ENCODE measurements at regions not wholly inside any gene's neighbourhood (a gene's known extent, or its start where the extent isn't known, plus 50 kb on each side); places are given as distances from the start of the nearest gene placed in this dataset.

DNA sequence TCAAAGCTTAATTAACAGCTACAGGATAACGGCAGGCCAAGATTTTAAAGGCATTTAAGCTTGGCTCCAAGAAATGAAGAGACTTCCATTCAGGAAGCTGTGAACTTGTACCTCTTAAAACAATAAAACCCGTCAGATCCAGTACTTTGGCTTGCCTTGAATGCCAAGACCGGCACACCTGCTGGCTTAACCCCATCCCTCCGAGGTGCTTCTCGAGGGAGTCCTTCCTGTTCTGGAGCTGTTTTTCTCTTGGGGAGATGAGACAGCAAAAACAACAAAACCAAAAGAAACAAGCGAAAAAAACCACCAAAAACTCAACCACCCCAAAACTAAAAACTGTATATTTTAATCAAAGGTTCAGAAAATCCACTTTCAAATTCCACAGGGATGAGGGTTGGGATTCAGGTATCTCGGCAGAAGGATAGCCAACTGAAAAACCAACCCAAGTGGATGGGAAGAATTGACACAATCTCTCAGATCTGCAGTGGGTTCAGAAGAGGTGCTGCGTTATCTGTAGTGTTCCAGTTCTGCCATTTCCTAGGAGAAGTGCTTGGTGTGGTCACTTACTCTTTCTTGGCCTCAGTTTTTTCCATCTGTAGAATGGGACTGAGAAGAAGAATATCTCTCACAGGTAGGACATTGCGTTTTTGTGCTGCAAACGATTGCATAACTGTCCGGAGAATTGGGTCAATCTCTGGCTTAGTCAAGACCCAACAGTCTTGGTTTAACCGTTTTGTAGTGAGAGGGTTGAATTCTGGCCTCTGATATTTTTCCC is 420.1 kb downstream of the VRK1 start:
- no peak for DNase-seq

DNA sequence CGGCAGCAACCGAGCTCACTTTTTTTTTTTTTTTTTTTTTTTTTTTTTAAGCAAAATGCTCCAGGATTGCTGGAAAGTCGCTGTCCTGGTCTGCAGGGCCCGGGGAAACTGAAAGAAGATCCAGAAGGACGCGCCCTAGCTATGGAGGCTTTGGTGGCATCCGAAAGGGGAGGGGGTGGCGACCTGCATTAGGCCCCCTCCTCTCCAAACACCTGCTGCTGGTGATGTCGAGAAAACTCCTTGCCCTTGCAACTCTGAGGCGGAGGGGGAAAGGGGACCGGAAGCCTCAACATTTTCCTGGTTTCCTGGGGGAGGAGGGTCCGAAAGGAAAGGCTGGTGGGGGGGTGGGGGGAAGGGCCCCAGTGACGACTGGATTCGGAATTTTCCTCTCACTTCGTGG is 421.1 kb downstream of the VRK1 start:
- DNase-seq = no peak

DNA sequence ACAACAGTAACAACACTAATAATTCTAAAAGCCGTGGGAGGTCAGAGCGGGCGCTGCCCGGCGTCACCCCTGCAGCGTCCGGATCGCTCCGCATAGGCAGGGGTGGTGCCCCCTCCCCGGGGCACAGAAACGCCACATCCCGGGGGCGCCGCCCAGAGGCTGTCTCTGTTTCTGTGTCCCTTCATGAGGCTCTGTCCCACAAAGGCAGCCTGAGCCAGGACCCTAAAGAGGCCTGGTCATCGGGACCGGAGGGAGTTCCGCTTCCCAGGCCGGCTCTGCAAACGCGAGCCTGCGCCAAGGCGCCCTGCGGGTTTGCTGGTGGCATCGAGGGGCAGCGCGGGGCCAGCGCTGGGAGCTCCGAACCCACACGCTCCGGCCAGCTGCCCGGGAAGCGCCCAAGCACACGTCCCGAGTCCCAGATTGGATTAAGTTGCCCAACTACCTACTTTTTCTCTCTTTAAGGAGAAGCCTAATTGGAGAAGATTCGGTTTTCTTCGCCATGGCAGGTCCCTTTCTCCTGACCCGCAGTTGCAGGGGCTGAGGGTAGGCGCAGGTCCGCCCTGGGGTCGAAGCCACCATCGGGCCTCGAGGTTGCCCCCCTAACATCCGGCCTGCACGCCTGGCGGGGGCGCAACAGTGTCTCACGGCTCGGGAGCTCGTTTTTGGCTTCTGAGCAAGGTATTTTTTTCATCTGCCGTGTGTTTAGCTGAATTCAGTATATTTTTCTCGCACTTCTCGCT is 421.7 kb downstream of the VRK1 start:
- DNase-seq = peak in 1 of 2 experiments; percentile 57

DNA sequence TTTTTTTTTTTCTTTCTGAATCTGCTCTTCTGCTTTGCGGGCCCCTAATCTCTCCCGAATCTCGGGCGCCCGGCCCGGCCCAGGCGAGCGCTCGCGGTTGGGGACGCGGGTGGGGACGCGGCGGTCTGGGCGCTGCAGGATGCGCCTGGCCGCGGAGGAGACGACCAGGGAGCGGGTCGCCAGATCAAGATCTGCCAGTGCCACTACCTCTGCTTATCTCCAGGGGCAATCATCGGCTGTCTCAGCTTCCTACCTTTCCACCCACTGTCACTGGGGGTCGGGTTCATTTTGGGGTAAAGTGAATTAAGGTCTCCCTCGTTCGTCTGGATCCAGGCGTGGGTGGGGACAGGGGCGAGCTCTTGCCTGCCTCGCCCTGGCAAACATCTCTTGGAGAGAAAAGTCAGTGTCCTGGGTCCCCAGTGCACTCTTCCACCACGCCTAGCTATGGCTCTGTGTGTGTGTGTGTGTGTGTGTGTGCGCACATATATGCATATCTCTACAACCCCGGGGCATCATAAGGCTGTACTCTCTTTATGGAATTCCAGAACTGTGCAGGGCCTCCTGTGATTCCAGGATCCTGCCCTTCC is 422.3 kb downstream of the VRK1 start:
- DNase-seq = peak in 1 of 2 experiments; percentile 52

DNA sequence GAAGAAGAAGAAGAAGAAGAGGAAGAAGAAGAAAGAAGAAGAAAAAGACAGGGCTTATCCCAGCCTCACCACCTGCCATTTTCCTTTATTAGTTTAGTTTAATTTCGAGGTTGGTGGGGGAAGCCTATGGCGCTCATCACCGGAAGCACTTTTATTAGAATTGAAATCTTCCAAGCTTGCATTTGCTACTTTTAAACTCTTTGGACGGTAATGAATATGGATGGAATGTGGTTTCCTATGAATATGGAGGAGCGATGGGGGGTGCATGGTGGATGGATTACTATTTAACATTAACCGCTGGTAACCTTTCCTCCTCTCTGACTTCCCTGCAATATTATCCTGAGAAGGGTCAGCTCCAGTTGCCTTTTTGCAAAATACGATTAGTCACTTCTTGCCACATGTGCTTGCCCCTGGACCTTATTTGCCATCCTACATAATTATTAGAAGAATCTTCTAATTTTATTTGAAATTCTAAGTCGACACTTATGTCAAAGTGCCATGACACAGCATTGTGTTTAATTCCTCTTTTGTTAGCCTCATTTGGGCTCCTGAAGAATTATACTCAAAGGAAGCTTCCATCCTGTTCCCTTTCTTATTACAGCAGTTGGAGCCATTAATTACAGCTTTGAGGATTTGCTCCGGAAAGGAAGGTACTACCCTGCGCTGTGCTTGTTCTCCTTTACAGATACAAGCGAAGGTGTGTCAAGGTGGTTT is 424.5 kb downstream of the VRK1 start:
- no peak for DNase-seq

DNA sequence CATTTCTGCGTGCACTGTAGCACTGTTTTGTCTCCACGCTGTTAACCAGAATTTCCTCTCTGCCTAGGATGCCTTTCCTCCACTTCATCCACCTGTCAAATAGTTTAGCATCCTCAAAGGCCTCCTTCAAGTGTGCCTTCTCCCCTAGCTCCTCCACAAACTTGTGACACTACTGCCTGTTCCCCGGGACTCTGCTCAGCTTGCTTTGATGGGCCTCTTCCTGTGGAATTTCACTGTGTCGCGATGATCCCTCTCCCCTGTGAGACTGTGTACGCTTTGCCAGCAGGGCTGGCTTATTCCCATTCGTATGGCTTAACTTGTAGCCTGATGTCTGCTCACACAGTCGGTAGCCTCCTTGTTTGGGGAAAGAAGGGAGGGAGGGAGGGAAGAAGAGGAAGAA is 426.8 kb downstream of the VRK1 start:
- no peak for DNase-seq

DNA sequence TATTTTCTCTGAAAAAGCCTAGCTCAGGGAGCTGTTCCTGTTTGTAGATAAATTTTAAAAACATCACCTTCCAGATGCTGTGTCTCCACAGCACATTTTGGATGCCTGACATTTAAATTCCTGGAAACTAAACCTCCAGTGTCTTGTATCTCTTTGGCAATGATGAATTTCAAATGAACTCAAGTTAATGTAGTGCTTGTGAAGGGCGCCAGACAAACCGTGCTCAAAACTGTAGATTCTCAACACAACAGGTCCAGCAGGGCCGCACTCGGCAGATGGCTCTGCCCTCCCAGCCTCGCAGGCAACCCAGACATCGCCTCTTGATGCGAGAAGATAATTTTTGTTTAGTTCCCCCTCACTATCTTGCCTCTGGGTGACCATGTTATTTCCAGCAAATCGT is 432.9 kb downstream of the VRK1 start:
- no peak for DNase-seq

DNA sequence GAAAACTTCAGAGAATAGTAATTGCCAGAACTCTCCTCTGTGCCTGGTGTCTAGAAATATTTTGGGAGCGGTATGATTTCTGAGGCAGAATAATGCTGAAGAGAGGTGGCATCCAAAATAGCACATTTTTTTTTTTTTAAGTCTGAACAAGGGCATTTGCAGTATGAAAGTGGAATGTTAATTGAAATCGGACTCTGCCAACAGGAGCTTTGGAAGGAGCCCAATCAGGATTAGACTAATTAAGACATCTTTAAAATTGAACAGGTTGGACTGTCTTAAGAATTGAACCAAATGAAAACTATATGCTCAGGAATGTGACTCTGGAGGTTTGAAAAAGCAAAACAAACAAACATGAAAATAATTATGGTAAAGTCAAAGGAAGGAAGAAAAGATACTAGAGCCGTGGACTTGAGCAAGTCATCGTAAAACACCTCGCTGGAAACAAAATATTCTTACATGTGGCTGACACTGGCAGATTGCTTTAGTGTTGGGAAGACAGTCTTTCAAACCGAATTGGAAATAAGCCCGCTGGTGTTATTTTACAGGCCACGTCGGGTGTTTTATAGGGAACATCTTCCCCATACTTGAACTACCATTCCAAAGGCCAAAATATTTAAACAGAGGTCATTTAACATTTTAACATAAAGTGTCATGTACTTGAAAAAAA is 436.3 kb downstream of the VRK1 start:
- no peak for DNase-seq

DNA sequence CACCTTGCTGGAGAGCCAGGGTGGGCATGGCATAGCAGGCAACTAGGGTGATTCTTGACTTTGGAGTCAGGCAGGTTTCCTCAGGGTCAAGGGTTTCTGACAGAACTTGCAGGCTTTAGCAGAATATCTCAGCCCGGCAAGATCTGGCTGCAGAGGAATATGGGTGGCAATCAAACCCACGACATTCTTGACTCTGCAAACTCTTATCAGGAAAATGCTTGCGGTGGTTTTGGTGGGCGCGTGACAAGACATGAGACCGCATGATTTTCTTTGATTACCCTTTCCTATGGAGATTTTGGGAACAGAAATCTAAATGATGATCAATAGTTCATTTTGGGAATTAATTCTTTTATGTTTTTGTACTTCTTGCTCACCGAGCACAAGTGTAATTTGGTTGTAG is 449.5 kb downstream of the VRK1 start:
- DNase-seq = no peak

DNA sequence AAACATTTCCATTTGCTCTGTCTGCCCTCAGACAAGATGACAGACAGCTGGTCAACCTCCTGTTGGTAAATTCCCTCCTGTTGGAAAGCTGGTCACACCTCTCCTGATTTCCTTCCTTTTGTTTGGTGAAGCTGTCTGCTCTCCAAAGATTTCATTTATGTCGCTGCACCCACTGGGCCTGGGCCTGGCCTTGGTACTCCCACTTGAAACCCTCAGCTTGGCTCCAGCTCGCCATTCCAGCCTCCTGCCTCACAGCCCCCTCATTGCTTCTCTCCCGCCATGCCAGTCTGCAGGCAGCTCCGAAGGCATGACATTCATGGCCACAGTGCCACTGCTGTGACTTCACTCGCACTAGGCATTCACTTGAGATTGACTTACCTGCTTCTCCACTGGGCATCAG is 451.8 kb downstream of the VRK1 start:
- DNase-seq = no peak

DNA sequence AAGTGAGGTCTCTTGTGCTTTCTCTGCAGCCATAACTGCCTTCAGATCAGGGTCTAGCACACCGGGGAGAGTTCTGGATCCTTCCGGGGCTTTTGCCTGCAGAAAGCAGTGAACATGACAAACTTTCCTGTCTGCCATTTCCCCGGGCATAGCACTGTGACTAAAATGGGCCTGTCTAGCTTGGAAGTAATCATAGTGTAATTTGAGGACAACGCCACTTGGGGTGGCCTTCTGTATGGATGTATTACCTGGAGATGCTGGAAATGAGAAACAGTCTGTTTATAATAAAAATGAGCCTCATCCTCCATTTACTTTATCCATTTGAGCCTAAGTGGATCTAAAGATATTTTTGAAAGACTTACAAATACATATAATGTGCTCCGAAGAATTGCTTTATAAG is 453.7 kb downstream of the VRK1 start:
- no peak for DNase-seq

DNA sequence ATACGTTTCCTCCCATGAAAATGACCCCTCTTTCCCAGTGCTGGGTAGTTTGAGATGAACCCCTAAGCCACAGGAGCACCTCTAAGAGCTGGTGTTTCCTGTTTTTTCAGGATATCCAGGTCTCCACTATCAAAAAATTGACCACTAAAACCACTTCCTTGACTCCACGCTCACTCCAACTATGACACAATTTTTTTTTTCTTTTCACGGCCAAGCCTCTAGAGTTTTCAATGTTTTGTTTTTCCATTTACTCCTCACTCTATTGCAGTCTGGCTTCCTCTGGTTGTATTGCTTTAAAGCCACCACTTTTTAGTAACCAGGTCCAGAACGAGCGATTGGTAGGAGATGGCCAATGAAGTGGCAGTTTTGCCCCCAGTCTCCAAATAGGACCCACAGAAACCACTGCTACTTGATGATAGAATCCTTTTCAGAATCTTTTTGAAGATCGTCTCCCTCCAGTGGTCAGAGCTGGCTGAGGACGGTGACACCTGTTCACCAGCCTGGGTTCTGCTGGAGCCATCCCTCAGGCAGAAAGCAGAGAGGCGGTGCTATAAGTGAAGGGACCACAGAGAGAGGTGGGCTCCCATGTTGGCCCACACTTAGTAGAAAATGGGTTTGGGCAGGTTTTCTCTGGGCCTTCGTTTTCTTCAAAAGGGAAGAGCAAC is 454.4 kb downstream of the VRK1 start:
- peak; percentile 4 to 47 for DNase-seq

DNA sequence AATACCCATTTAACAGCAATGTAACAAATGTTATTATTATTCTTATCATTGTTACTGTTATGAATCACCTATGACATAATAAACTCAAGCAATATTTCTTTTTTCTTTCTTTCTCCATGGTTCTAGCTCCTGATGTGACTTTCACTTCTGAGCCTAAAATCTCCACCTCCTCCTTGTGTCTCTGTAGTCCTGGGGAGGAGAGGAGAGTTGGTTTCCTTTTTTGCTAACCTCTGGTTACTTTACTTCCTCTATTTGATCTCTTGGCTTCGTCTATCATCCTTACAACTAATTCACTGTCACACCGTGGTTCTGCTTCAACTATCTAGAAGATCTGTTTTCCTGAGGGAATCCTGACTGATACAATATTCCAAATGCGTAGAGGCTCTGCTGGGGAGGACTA is 456.6 kb downstream of the VRK1 start:
- DNase-seq = no peak

DNA sequence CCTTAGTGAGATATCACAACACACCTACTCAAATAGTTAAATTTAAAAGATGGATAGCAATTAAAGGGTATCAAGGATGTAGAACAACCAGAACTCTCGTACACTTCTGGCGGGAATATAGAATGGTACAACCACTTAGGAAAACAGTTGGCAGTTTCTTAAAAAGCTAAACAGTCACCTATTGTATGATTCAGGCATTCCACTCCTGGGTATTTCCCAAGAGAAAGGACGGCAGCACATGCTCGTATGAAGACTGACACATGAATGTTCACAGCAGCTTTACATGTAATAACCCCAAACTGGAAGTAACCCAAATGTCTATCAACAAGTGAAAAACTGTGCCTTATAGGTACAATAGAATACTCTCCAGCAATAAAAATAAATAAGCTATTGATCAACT is 465.2 kb downstream of the VRK1 start:
- no peak for DNase-seq

DNA sequence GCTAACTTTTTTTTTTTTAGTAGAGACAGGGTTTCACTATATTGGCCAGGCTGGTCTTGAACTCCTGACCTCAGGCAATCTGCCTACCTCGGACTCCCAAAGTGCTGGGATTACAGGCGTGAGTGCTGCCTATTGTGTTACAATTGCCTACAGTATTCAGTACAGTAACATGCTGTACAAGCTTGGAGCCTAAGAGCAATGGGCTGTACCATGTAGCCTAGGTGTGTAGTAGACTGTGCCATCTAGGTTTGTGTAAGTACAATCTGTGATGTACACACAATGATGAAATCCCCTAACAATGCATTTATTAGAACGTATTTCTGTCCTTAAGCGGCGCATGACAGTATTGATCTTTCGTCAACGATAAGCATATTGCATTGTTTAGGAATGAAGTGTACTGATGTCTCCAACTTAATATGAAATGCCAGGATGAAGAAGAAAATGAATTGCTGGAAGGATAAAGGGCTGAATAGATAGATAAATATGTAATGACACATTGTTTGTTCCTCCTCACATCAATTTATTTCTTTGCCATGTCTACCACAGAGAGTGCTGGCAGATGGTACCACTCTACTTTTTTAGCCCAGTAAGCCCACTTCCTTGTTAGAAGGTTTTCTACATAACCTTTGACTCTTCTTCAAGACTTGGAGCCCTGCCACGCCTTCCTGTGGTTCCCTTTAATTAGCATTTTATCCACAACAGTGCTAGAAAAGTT is 467.5 kb downstream of the VRK1 start:
- no peak for DNase-seq

DNA sequence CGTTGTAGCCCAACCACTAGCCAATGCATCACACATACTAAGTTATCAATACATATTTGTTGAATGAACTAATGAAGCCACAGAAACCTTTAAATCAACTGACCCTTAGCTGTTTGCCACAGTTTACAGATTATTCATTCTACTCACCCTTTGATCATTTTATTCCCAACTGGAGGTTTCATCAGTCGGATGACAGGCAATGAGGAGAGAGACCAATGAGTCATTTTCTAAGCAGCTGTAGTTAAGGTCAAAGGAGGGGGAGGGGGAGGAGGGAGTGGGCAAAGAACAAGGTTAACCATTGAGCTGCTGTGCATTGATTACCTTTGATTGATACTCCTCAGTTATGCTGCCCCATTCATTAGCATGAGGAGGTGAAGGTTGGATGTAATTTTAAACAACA is 469.5 kb downstream of the VRK1 start:
- peak; percentile 19 to 45 for DNase-seq

DNA sequence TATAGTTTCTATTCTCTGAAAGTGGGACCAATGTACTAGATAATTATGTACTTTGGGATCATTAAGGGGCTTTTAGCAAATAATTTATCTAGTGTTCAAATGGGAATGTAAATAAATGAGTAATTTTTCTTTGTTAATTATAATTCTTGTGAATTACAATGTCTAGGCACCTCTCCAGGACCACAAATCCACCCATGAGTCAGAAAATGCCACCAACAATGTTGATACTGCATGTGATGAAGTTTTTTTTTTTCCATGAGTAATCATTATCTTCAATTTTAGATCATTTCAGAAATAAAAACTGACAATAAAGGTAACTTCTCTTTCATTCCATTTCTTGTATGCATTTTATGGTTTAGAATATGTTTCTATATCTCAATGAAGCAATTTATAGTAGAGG is 470.3 kb downstream of the VRK1 start:
- DNase-seq = no peak

DNA sequence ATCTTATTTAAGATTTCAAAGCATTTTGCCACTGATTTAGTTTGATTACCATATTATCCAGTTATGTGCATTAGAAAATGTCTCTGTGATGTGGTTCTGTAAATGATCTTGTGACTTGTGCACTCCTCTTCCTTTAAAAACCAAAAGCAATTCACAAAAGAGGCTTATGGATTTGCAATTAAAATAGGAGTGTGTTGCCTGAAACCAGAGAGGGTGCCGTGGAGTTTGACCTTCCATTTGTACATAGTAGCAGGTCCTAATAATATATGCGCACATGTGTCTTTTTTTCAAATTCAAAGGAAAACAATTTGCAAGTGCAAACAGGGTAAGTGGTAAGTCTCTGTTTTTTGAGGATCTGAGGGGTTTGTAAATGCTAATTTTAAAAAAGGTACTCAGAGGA is 470.9 kb downstream of the VRK1 start:
- peak; percentile 85 to 94 for DNase-seq

DNA sequence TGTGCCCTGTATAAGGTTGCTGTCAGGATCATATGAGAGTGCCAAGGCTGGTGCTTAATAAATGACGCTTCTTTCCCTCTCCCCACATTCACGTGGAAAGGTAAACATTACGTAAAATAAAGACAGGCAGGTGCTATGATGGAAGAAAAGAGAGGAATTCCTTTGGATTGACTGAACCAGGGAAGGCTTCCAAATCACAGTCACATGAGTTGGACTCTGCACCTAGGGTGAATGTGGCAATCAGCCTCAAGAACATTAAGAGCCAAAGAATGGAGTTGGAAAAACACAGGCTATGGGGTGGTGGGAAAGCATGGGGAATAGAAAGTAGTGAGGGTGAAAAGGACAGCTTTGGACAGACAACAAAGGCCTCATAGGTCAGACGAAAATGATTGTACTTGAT is 473.1 kb downstream of the VRK1 start:
- no peak for DNase-seq

DNA sequence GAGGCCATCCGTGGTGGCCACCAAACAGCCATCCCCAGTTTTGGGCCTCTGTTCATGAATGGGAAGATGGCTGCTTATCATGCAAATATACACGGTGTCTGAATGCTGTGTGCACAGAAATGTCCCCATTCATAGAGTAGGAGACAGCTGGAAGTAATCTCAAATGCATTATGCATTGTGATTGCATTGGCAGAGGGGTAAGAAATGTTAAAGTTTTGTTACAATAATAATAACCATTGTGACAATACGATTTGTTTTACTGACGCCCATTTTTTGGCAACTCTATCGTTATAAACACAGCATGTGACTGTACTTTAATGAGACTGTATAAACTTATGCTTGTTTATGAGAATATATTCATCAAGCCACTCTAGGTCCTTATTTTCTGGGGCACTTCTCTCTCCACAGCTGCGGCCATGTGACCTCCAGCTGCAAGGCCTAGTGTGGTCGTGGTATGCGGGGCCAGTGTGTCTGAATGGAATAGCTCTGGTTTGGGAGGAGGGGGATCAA is 474.3 kb downstream of the VRK1 start:
- DNase-seq = peak in 1 of 2 experiments; percentile 33

DNA sequence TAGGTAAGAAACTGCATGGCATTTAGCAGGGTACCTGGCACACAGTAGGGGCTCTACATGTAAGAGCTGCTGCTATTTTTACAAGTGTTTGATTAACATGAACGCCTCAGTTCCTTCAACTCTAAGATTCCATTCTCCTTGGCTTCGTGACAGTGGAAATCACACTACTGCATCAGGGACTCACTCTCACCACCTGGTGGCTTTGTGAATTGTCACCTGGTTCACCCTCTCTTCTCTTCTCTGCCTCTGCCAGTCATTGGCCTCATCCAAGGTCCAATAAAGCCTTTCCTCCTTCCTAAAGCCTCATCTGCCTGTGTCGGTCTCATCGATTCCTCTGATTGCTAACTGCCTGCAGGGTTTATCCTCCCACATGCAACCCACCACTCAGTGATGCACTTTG is 476.4 kb downstream of the VRK1 start:
- peak in 1 of 2 experiments; percentile 23 for DNase-seq
